Mesendoderm (in vitro differentiated cells): ENCODE measurements at regions not wholly inside any gene's neighbourhood (a gene's known extent, or its start where the extent isn't known, plus 50 kb on each side); places are given as distances from the start of the nearest gene placed in this dataset.

Source experiments
- DNase-seq: peaks from one replicate; pipeline ENCODE4 v3.0.0; 2013
- H2AK5ac ChIP-seq: 2 replicates; pipeline ENCODE4 v1.6.1; 2013; ENCODE audit warnings: low read length, inconsistent platforms
- H2BK120ac ChIP-seq: 2 replicates; pipeline ENCODE4 v1.6.1; 2013; ENCODE audit warnings: low read depth, mild to moderate bottlenecking, low read length, moderate library complexity, mixed read lengths
- H2BK15ac ChIP-seq: replicated peaks from 2 replicates; pipeline ENCODE4 v1.6.1; 2013; ENCODE audit warnings: low read depth, mild to moderate bottlenecking, moderate library complexity
- H2BK5ac ChIP-seq: 2 replicates; pipeline ENCODE4 v1.6.1; 2013; ENCODE audit warnings: low read length, inconsistent platforms
- H3K18ac ChIP-seq: 2 replicates; pipeline ENCODE4 v1.6.1; 2013; ENCODE audit warnings: mild to moderate bottlenecking, low read length, mixed read lengths
- H3K23ac ChIP-seq: one replicate; pipeline ENCODE4 v1.6.1; 2013; ENCODE audit warnings: low read length
- H3K27ac ChIP-seq: 2 replicates; pipeline ENCODE4 v1.5.1; 2013; ENCODE audit warnings: low read depth, mild to moderate bottlenecking, inconsistent platforms, low read length, moderate library complexity
- H3K27me3 ChIP-seq: 2 replicates; pipeline ENCODE4 v1.6.1; 2013; ENCODE audit warnings: low read length, control low read depth, mild to moderate bottlenecking, inconsistent platforms; ENCODE audit not compliant: insufficient read depth, poor library complexity
- H3K36me3 ChIP-seq: 2 replicates; pipeline ENCODE4 v1.6.1; 2013; ENCODE audit warnings: low read length, inconsistent platforms; ENCODE audit not compliant: control insufficient read depth, insufficient read depth
- H3K4ac ChIP-seq: one replicate; pipeline ENCODE4 v1.6.1; 2013; ENCODE audit warnings: low read depth, mild to moderate bottlenecking, low read length, moderate library complexity
- H3K4me1 ChIP-seq: 2 replicates; pipeline ENCODE4 v1.6.1; 2013; ENCODE audit warnings: low read depth, low read length, inconsistent platforms; ENCODE audit not compliant: control insufficient read depth
- H3K4me2 ChIP-seq: 2 replicates; pipeline ENCODE4 v1.6.1; 2013; ENCODE audit warnings: low read length
- H3K4me3 ChIP-seq: 2 replicates; pipeline ENCODE4 v1.5.1; 2013; ENCODE audit warnings: mild to moderate bottlenecking, low read length
- H3K56ac ChIP-seq: one replicate; pipeline ENCODE4 v1.6.1; 2013; ENCODE audit warnings: low read length
- H3K79me1 ChIP-seq: 2 replicates; pipeline ENCODE4 v1.6.1; 2013; ENCODE audit warnings: low read length, inconsistent platforms
- H3K79me2 ChIP-seq: 2 replicates; pipeline ENCODE4 v1.6.1; 2013; ENCODE audit warnings: mild to moderate bottlenecking, low read length; ENCODE audit not compliant: control insufficient read depth, insufficient read depth
- H3K9ac ChIP-seq: 2 replicates; pipeline ENCODE4 v1.6.1; 2013; ENCODE audit warnings: low read length, inconsistent platforms
- H4K5ac ChIP-seq: one replicate; pipeline ENCODE4 v1.6.1; 2013; ENCODE audit warnings: low read length
- H4K8ac ChIP-seq: one replicate; pipeline ENCODE4 v1.6.1; 2013; ENCODE audit warnings: low read depth, mild to moderate bottlenecking, control low read depth, low read length, moderate library complexity
- WGBS: extraction: QIAGEN DNeasy Blood & Tissue Kit; methylation state at CpG from one replicate; pipeline ENCODE4 v1.1.7; 2013; ENCODE audit warnings: low lambda C conversion rate, missing lambda C conversion rate; ENCODE audit not compliant: insufficient coverage; ENCODE audit errors: extremely low coverage; 5-methylcytosine and 5-hydroxymethylcytosine counted together

GRCh38 chrX:128504496-128504895, 452.3 kb upstream of the ACTRT1 start:
- no peaks in the 10 kb centered on the region for H3K79me2 ChIP-seq
- H2BK15ac ChIP-seq, result no peak overlapping the region
- H2BK120ac ChIP-seq, result no peak overlapping the region
- no peaks in the 10 kb centered on the region for H3K36me3 ChIP-seq
- H3K23ac ChIP-seq, result no peak overlapping the region
- no peaks in the 10 kb centered on the region for H3K27me3 ChIP-seq
- DNase-seq, result peak; percentile 65
- no peak overlapping the region for H3K56ac ChIP-seq
- H3K4ac ChIP-seq, result no peak overlapping the region
- H2AK5ac ChIP-seq, result no peak overlapping the region
- H4K5ac ChIP-seq, result no peak overlapping the region
- H3K9ac ChIP-seq, result no peak overlapping the region
- no peak overlapping the region for H3K4me2 ChIP-seq
- H3K4me1 ChIP-seq, result no peaks in the 10 kb centered on the region
- no peaks in the 10 kb centered on the region for H3K79me1 ChIP-seq
- no peak overlapping the region for H2BK5ac ChIP-seq
- no peak overlapping the region for H3K18ac ChIP-seq
- H3K27ac ChIP-seq, result no peak overlapping the region
- H3K4me3 ChIP-seq, result no peak overlapping the region
- no peak overlapping the region for H4K8ac ChIP-seq

- Histone ChIP-seq H3K79me2 (no peaks in the 10 kb centered on the region), H3K36me3 (no peaks in the 10 kb centered on the region), H3K56ac (no peak overlapping the region), H2AK5ac (no peak overlapping the region), H3K79me1 (no peaks in the 10 kb centered on the region), H3K4ac (no peak overlapping the region), H2BK5ac (no peak overlapping the region), H3K4me2 (no peak overlapping the region), H3K18ac (no peak overlapping the region), H4K5ac (no peak overlapping the region), H3K9ac (no peak overlapping the region), H3K4me3 (no peak overlapping the region), H3K27ac (no peak overlapping the region), H2BK120ac (no peak overlapping the region), H2BK15ac (no peak overlapping the region), H3K4me1 (no peaks in the 10 kb centered on the region), H3K27me3 (no peaks in the 10 kb centered on the region), H3K23ac (no peak overlapping the region), H4K8ac (no peak overlapping the region)
- DNase-seq, result no peak
- WGBS, result no CpG with 5 or more reads among the region's 5 CpGs
These were observed 411.9 kb upstream of the ACTRT1 start for GRCh38 chrX:128464116-128464515.

- Histone ChIP-seq H2AK5ac (no peak overlapping the region), H3K9ac (no peak overlapping the region), H3K4me3 (no peak overlapping the region), H3K18ac (no peak overlapping the region), H4K8ac (no peak overlapping the region), H3K27ac (no peak overlapping the region), H2BK15ac (no peak overlapping the region), H3K79me2 (no peaks in the 10 kb centered on the region), H2BK120ac (no peak overlapping the region), H4K5ac (no peak overlapping the region), H3K27me3 (no peaks in the 10 kb centered on the region), H3K4ac (no peak overlapping the region), H3K4me1 (no peaks in the 10 kb centered on the region), H3K56ac (no peak overlapping the region), H3K36me3 (no peaks in the 10 kb centered on the region), H3K79me1 (no peaks in the 10 kb centered on the region), H2BK5ac (no peak overlapping the region), H3K4me2 (no peak overlapping the region), H3K23ac (no peak overlapping the region)
- WGBS, result no CpG with 5 or more reads among the region's 6 CpGs
- DNase-seq, result peak; percentile 29
These were observed 408.6 kb upstream of the ACTRT1 start for GRCh38 chrX:128460835-128461234.

GRCh38 chrX:128458888-128459287, 406.7 kb upstream of the ACTRT1 start:
- Histone ChIP-seq H3K79me2 (no peaks in the 10 kb centered on the region), H3K4me3 (no peak overlapping the region), H3K56ac (no peak overlapping the region), H2AK5ac (no peak overlapping the region), H3K4me1 (no peaks in the 10 kb centered on the region), H3K18ac (no peak overlapping the region), H3K9ac (no peak overlapping the region), H3K27ac (no peak overlapping the region), H4K5ac (no peak overlapping the region), H2BK120ac (no peak overlapping the region), H3K36me3 (no peaks in the 10 kb centered on the region), H3K23ac (no peak overlapping the region), H3K4ac (no peak overlapping the region), H3K79me1 (no peaks in the 10 kb centered on the region), H3K27me3 (no peaks in the 10 kb centered on the region), H3K4me2 (no peak overlapping the region), H2BK15ac (no peak overlapping the region), H4K8ac (no peak overlapping the region), H2BK5ac (no peak overlapping the region)
- no peak for DNase-seq
- WGBS, result no CpG with 5 or more reads among the region's 2 CpGs

- H3K27me3 ChIP-seq, result no peaks in the 10 kb centered on the region
- no peaks in the 10 kb centered on the region for H3K79me1 ChIP-seq
- no peak overlapping the region for H3K18ac ChIP-seq
- no peak for DNase-seq
- no peak overlapping the region for H3K4me3 ChIP-seq
- H2BK5ac ChIP-seq, result no peak overlapping the region
- H4K5ac ChIP-seq, result no peak overlapping the region
- H3K36me3 ChIP-seq, result no peaks in the 10 kb centered on the region
- H3K23ac ChIP-seq, result no peak overlapping the region
- H4K8ac ChIP-seq, result no peak overlapping the region
- H3K4me1 ChIP-seq, result no peaks in the 10 kb centered on the region
- H3K4ac ChIP-seq, result no peak overlapping the region
- no peak overlapping the region for H2AK5ac ChIP-seq
- no peak overlapping the region for H3K4me2 ChIP-seq
- no peaks in the 10 kb centered on the region for H3K79me2 ChIP-seq
- H3K9ac ChIP-seq, result no peak overlapping the region
- H3K56ac ChIP-seq, result no peak overlapping the region
- no peak overlapping the region for H2BK15ac ChIP-seq
- WGBS, result no CpG with 5 or more reads among the region's 2 CpGs
- H3K27ac ChIP-seq, result no peak overlapping the region
- H2BK120ac ChIP-seq, result no peak overlapping the region
These were observed 405.5 kb upstream of the ACTRT1 start for GRCh38 chrX:128457674-128458073.

GRCh38 chrX:128439159-128439558, 387.0 kb upstream of the ACTRT1 start:
- H3K18ac ChIP-seq, result no peak overlapping the region
- H3K4me3 ChIP-seq, result no peak overlapping the region
- H3K4ac ChIP-seq, result no peak overlapping the region
- H3K79me1 ChIP-seq, result no peaks in the 10 kb centered on the region
- H3K36me3 ChIP-seq, result no peaks in the 10 kb centered on the region
- H2AK5ac ChIP-seq, result no peak overlapping the region
- H4K8ac ChIP-seq, result no peak overlapping the region
- H3K4me2 ChIP-seq, result no peak overlapping the region
- no peak overlapping the region for H3K56ac ChIP-seq
- H3K9ac ChIP-seq, result no peak overlapping the region
- no peak overlapping the region for H2BK5ac ChIP-seq
- DNase-seq, result no peak
- H4K5ac ChIP-seq, result no peak overlapping the region
- H3K4me1 ChIP-seq, result no peaks in the 10 kb centered on the region
- no peak overlapping the region for H3K27ac ChIP-seq
- no peak overlapping the region for H3K23ac ChIP-seq
- WGBS, result no CpG with 5 or more reads among the region's 4 CpGs
- no peaks in the 10 kb centered on the region for H3K79me2 ChIP-seq
- no peak overlapping the region for H2BK15ac ChIP-seq
- no peaks in the 10 kb centered on the region for H3K27me3 ChIP-seq
- H2BK120ac ChIP-seq, result no peak overlapping the region
